Natural killer cell treated with Interleukin-12 subunit alpha and Interleukin-12 subunit beta and Interleukin-15 and Interleukin-18, amount 100 ng/mL, for 72 hours (primary cell): ENCODE measurements at regions not wholly inside any gene's neighbourhood (a gene's known extent, or its start where the extent isn't known, plus 50 kb on each side); places are given as distances from the start of the nearest gene placed in this dataset.

Experiments used
- ATAC-seq, 2 donors: fragments of 150-1000 bp; cut with Tn5 transposase in 1 of 2; sonication (Bioruptor Pico), chemical (Tn5 transposase) in 1 of 2; 2 replicates each; pipeline ENCODE4 v1.10.0; 2021
- DNase-seq: peaks from one replicate; pipeline ENCODE4 v3.0.0; 2022; ENCODE audit warnings: low spot score
- H3K27ac Mint-ChIP-seq, 2 donors: 1 replicate in 1 of 2; 2 replicates in 1 of 2; pipeline ENCODE4 v1.8.0; 2022; ENCODE audit warnings: mixed read lengths in 2 of 2, mild to moderate bottlenecking in 1 of 2, moderate library complexity in 1 of 2
- H3K27me3 Mint-ChIP-seq, 2 donors: 1 replicate in 1 of 2; 2 replicates in 1 of 2; pipeline ENCODE4 v1.8.0; 2022; ENCODE audit warnings: mixed read lengths in 2 of 2
- H3K36me3 Mint-ChIP-seq: one replicate; pipeline ENCODE4 v1.8.0; 2022; ENCODE audit warnings: mixed read lengths
- H3K4me1 Mint-ChIP-seq, 2 donors: 1 replicate in 1 of 2; 2 replicates in 1 of 2; pipeline ENCODE4 v1.8.0; 2022; ENCODE audit warnings: low read depth in 2 of 2, mixed read lengths in 2 of 2, mild to moderate bottlenecking in 1 of 2
- H3K4me3 Mint-ChIP-seq: one replicate; pipeline ENCODE4 v1.8.0; 2022; ENCODE audit warnings: mixed read lengths
- H3K9me3 Mint-ChIP-seq: 2 replicates; pipeline ENCODE4 v1.8.0; 2022; ENCODE audit warnings: mixed read lengths

DNA sequence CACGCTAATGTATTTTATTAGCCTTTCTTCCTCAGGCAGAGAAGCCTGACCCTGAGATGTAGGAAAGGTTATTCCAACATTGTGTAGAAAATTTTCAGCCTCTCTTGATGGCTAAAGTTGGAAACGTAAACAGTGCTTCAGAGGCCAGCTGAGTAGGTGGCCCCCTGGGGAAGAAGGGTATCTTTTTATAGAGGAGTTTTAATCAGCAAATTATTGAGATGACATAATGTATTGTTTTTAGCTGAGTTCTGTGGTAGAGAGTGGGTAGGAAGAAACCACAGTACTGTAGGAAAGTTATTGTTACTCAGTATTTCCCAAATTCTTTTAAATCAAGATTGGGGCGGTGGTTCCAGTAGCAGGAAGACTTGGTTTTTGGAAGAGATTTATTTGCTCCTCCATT is 268.8 kb downstream of the DLEU7 start:
- Mint-ChIP-seq H3K4me3 (no peak overlapping the region), H3K27me3 (peaks cover 3 to 4% of the 10 kb centered on the region in 2 donors), H3K27ac (no peak overlapping the region), H3K4me1 (no peaks in the 10 kb centered on the region), H3K9me3 (no peaks in the 10 kb centered on the region), H3K36me3 (no peaks in the 10 kb centered on the region)
- DNase-seq (no peak), ATAC-seq (no peak)

DNA sequence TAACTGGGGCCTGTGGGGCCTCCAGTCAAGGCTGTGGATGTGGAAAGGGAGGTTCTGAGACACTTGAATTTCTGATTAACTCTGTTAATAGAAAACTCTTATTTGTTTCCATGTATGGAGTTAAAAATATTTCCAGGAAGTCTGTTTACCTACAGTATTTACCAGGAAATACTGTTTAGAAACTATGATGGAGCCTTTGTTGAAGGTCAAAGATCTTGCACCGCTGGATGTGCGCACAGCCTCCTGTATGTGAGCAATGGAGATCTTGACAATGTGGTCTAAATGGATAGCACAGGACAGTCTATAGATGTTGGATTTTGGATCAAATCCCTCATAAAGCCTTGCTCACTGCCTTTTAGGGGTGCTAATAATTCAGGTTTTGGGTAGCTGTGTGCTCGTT is 268.4 kb downstream of the DLEU7 start:
- no peak for DNase-seq
- ATAC-seq = no peak
- Mint-ChIP-seq H3K36me3 (no peaks in the 10 kb centered on the region), H3K4me1 (no peaks in the 10 kb centered on the region), H3K27ac (no peak overlapping the region), H3K4me3 (no peak overlapping the region), H3K9me3 (no peaks in the 10 kb centered on the region), H3K27me3 (peaks cover 3 to 4% of the 10 kb centered on the region in 2 donors)

DNA sequence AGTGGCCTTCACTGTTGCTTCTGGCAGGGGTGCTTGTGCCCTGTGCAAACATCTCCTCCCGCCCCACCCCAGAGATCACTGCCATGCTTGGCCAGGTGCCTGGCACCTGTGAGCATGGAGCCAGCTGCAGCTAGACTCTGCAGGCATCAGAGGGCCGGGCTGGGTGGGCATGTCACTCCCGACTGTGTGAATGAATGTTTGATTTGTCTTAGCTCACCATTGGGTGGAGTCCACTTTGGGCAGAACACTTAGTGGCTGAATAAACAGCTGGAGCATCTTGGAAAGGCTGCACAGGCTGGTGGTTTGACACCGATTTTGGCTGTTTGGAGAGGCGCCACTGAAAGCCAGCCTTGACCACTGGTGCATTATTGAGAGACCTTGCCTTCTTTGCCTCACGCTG is 267.3 kb downstream of the DLEU7 start:
- H3K4me1 Mint-ChIP-seq = no peaks in the 10 kb centered on the region
- no peaks in the 10 kb centered on the region for H3K9me3 Mint-ChIP-seq
- DNase-seq (no peak), ATAC-seq (no peak)
- peaks cover 3 to 4% of the 10 kb centered on the region in 2 donors for H3K27me3 Mint-ChIP-seq
- no peak overlapping the region for H3K4me3 Mint-ChIP-seq
- no peak overlapping the region for H3K27ac Mint-ChIP-seq
- no peaks in the 10 kb centered on the region for H3K36me3 Mint-ChIP-seq

DNA sequence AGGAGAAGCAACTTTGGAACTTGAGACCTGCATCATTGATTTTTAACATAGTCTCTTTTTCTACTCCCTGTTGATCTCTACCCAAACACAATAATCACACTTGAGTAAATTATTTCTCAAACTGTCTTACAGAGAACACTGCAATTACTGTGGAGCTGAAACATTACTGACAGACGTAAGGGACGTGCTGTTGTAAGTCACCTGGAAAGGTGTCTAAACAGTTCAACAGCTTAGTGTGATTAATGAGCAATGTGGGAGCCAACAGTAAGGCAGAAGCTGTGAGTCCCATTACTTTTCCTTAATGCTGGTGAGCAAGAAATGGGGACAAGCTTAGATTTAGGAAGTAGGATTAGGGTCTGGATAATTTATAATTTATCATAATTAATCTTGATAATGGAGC is 265.7 kb downstream of the DLEU7 start:
- no peak overlapping the region for H3K4me3 Mint-ChIP-seq
- DNase-seq (no peak), ATAC-seq (no peak)
- H3K4me1 Mint-ChIP-seq = no peaks in the 10 kb centered on the region
- H3K27me3 Mint-ChIP-seq = peaks cover 0 to 3% of the 10 kb centered on the region in 2 donors
- H3K27ac Mint-ChIP-seq = no peak overlapping the region
- H3K9me3 Mint-ChIP-seq = no peaks in the 10 kb centered on the region
- no peaks in the 10 kb centered on the region for H3K36me3 Mint-ChIP-seq

DNA sequence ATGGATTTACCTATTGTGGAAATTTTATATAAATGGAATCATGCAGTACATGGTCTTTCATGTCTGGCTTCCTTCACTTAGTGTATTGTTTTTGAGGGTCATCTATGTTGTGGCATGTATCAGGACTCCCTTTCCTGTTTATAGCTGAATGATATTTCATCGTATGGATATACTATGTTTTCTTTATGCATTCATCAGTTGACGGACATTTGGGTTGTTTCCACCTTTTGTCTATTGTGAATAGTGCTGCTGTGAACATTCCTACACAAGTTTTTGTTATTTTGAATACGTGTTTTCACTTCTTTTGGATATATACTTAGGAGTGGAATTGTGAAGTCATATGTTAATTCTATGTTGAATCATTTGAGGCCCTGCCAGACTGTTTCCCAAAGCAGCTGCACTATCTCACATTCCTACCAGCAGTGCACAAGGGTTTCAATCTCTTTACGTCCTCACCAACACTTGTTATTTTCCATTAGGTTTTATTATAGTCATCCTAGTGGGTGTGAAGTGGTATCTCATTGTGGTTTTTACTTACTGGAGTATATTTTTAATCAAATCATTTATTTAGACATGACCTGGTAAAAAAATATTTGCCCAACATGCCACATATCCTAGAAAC is 262.7 kb downstream of the DLEU7 start:
- Mint-ChIP-seq H3K36me3 (no peaks in the 10 kb centered on the region), H3K27ac (no peak overlapping the region), H3K4me3 (no peak overlapping the region), H3K4me1 (no peaks in the 10 kb centered on the region), H3K27me3 (peaks cover 0 to 3% of the 10 kb centered on the region in 2 donors), H3K9me3 (no peaks in the 10 kb centered on the region)
- no peak for ATAC-seq
- no peak for DNase-seq

- no peak overlapping the region for H3K27ac Mint-ChIP-seq
Measured at GRCh38 chr13:50581586-50582196, 261.8 kb downstream of the DLEU7 start.

DNA sequence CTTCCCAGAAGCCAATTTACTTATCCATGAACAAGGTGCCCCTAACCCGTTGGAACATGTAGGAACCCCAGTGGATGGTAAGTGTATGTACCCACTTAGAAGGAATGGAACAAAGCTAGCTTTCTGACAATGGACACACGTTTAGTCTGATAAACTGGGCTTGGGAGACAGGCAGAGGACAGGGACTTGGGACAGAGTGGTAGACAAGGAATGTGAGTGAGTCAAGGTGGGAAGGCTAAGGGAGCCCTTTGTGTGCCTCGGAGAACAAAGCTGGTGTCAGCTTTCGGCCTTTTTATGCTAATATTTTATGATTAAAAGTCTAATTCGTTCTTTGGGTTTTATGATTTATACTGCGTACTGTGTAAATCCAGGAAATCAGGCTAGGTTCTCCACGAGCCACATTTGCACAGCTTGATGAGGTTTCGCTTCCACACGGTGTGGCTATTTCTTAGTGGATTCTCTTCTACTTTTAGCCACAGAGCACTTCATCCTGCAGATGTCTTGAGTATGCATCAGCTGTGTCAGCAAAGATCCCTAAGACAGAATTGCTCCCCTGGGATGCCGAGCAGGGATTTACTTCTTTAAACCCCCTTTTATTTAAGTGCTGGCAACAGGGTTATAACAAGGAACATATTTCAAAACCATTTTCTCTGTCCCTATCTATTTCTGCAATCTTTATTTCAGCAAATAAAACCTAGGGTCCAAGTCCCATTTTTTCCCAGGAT is 258.5 kb downstream of the DLEU7 start:
- DNase-seq (no peak), ATAC-seq (no peak)
- H3K4me1 Mint-ChIP-seq = no peaks in the 10 kb centered on the region
- H3K4me3 Mint-ChIP-seq = no peak overlapping the region
- no peaks in the 10 kb centered on the region for H3K9me3 Mint-ChIP-seq
- H3K27ac Mint-ChIP-seq = no peak overlapping the region
- H3K36me3 Mint-ChIP-seq = no peaks in the 10 kb centered on the region
- peaks cover 3 to 7% of the 10 kb centered on the region in 2 donors for H3K27me3 Mint-ChIP-seq

More at GRCh38 chr13:50581586-50582196, 261.8 kb downstream of the DLEU7 start:
- DNase-seq (no peak), ATAC-seq (no peak)
- Mint-ChIP-seq H3K9me3 (no peaks in the 10 kb centered on the region), H3K4me3 (no peak overlapping the region), H3K4me1 (no peaks in the 10 kb centered on the region), H3K36me3 (no peaks in the 10 kb centered on the region), H3K27me3 (peaks cover 0 to 3% of the 10 kb centered on the region in 2 donors)

DNA sequence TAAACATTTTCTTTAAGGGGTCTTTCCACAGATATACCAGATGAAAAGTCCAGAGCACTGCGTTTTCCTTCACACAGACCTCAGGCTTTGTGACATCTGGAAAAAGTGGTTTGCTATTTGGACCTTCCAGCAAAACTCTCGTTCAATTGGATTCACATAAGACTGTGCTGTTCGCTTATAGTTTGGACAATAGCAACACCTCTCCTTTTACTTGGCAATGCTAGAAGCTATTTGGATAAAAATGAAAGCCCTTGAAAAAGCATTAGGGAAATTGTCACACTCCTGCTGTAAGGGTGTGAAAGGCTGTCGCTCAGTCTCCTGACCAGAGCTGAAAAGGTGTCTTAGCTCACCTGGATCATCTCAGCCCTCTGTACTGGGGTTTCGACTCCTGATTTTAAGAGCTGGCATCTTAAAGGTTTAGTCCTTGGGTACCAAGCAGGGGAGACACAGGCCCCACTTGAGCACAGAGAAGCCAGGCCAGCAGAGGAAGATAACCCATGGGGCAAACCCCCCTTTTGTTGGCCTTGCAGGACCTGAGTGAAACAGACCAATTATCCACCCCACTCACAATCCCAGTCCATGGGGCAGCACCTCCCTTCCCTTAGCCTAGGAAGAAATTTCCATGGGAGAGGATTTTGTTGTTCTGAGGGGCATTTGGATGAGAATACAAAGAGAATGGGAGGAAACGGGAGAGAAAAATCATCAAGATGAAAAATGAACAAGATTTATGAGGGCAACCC is 257.6 kb downstream of the DLEU7 start:
- Mint-ChIP-seq H3K36me3 (no peaks in the 10 kb centered on the region), H3K27ac (no peak overlapping the region), H3K9me3 (no peaks in the 10 kb centered on the region), H3K4me1 (no peaks in the 10 kb centered on the region), H3K27me3 (peaks cover 5 to 7% of the 10 kb centered on the region in 2 donors), H3K4me3 (no peak overlapping the region)
- no peak for DNase-seq
- ATAC-seq = no peak

DNA sequence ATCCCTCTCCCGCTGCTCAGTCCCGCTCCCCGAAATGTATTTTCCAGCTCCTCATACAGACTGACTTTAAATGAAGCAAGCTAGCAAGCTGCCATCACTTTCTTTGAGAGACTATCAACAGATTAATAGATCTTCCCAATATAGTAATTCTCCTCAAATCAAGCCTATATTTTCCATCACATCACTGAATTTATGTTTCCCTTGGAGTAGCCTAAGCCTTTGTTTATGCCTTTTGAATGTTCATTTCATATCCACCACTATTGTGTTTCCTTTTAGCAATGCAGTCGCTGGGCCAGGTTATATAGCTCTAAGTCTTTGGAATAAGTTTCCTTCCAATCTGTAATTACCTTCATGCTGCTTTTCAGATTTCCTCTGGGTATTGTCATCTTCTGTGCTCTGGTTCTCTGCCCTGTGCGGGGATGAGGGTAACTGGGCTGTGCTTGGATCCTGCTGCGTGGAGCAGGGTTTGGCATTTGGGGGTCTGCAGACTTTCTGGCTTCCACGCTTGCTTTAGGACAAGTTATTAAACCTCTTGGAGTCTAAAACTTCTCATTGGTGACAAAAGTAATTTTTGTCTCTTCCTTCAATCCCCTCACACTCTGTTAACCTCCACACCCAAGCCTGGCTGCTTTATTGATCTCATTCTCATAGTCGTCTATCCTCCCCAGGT is 256.9 kb downstream of the DLEU7 start:
- Mint-ChIP-seq H3K36me3 (no peaks in the 10 kb centered on the region), H3K4me3 (no peak overlapping the region), H3K27me3 (peaks cover 5 to 7% of the 10 kb centered on the region in 2 donors), H3K9me3 (no peaks in the 10 kb centered on the region), H3K4me1 (no peaks in the 10 kb centered on the region), H3K27ac (no peak overlapping the region)
- no peak for ATAC-seq
- no peak for DNase-seq

GRCh38 chr13:50587115-50587514 is 256.4 kb downstream of the DLEU7 start:
- no peak for ATAC-seq
- Mint-ChIP-seq H3K4me1 (no peaks in the 10 kb centered on the region), H3K27me3 (peaks cover 5 to 7% of the 10 kb centered on the region in 2 donors), H3K9me3 (no peaks in the 10 kb centered on the region), H3K36me3 (no peaks in the 10 kb centered on the region), H3K4me3 (no peak overlapping the region), H3K27ac (no peak overlapping the region)
- DNase-seq = no peak

DNA sequence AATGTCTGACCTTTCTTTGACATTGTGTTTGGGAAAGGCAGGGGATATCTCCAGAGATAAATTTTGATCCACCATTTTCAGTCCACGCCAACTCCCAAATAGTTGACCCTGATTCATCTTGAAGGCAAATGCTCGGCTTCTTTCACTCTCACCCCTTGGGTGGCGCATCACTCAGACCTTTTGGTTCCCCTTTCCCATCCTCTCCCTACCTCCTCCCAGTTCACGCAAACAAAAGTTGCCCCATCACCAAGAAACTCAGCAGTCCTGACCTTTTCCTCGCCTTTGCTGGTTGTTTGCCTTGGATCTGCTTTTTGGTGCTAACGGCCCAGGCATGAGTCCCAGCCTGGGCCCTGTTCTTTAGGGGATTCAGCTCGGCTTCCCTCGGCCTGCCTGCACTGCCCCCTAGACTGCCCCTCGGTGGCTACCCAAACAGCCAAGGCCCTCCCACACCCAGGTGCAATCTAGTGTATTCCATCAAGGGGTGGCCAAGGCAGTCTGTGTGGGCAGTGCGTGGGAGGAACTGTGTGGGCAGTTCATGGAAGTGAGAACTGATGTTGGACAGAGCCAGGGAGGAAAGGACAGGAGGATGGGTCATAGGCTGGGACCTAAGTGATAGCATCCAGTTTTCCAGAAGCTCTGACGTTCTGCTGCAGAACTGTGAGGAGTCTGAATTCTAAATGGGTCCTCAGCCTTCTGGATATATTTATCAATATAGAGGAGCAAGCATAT is 255.7 kb downstream of the DLEU7 start:
- Mint-ChIP-seq H3K27me3 (peaks cover 2 to 7% of the 10 kb centered on the region in 2 donors), H3K4me1 (no peaks in the 10 kb centered on the region), H3K36me3 (no peaks in the 10 kb centered on the region), H3K27ac (no peak overlapping the region), H3K4me3 (no peak overlapping the region), H3K9me3 (no peaks in the 10 kb centered on the region)
- ATAC-seq = no peak
- DNase-seq = no peak

- Mint-ChIP-seq H3K27me3 (peaks cover 2 to 7% of the 10 kb centered on the region in 2 donors), H3K27ac (no peak overlapping the region), H3K4me3 (no peak overlapping the region), H3K9me3 (no peaks in the 10 kb centered on the region), H3K4me1 (no peaks in the 10 kb centered on the region), H3K36me3 (no peaks in the 10 kb centered on the region)
- DNase-seq (no peak), ATAC-seq (no peak)
Measured at GRCh38 chr13:50588491-50589130, 254.9 kb downstream of the DLEU7 start.

GRCh38 chr13:50589139-50589538 is 254.4 kb downstream of the DLEU7 start:
- Mint-ChIP-seq H3K4me1 (no peaks in the 10 kb centered on the region), H3K36me3 (no peaks in the 10 kb centered on the region), H3K27ac (no peak overlapping the region), H3K27me3 (peaks cover 2 to 7% of the 10 kb centered on the region in 2 donors), H3K9me3 (no peaks in the 10 kb centered on the region), H3K4me3 (no peak overlapping the region)
- ATAC-seq (no peak), DNase-seq (no peak)
